ENCODE measurements at regions not wholly inside any gene's neighbourhood (a gene's known extent, or its start where the extent isn't known, plus 50 kb on each side); places are given as distances from the start of the nearest gene placed in this dataset.

DNA sequence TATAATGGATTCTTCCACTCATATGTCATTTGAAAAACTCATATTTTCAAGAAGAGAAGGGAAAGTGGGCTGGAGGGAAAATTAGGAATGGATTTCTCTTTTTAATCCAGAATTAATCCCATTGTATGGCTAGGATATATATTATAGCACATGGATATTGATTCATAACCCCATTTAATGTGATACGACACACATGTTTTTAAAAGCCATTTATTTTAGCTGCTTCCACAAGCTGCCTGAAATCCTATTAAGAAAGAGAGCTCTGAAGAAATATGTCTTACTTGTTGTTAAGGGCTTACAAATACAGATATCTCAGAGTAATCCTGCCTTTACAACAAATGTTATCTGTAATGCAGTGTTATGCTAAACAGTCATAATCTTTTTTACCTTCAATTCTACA lies 598.6 kb downstream of the AMY1C start:
- H3K9me3 ChIP-seq (ENCODE audit: low read depth): no peaks in the 10 kb centered on the region
- H3K27me3 ChIP-seq: no peaks in the 10 kb centered on the region
- H3K4me1 ChIP-seq (ENCODE audit: low read depth): no peaks in the 10 kb centered on the region
- DNase-seq (ENCODE audit: low read depth in 1 of 2, low spot score in 1 of 2): no peak
- H3K36me3 ChIP-seq: no peaks in the 10 kb centered on the region
- no peak overlapping the region for H3K4me3 ChIP-seq
- H3K27ac ChIP-seq: no peak overlapping the region
- TF ChIP-seq, protein P1, sequence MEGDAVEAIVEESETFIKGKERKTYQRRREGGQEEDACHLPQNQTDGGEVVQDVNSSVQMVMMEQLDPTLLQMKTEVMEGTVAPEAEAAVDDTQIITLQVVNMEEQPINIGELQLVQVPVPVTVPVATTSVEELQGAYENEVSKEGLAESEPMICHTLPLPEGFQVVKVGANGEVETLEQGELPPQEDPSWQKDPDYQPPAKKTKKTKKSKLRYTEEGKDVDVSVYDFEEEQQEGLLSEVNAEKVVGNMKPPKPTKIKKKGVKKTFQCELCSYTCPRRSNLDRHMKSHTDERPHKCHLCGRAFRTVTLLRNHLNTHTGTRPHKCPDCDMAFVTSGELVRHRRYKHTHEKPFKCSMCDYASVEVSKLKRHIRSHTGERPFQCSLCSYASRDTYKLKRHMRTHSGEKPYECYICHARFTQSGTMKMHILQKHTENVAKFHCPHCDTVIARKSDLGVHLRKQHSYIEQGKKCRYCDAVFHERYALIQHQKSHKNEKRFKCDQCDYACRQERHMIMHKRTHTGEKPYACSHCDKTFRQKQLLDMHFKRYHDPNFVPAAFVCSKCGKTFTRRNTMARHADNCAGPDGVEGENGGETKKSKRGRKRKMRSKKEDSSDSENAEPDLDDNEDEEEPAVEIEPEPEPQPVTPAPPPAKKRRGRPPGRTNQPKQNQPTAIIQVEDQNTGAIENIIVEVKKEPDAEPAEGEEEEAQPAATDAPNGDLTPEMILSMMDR (IDR thresholded peaks at IDR 0.05; ENCODE audit: low read depth, low read length): no peak

DNA sequence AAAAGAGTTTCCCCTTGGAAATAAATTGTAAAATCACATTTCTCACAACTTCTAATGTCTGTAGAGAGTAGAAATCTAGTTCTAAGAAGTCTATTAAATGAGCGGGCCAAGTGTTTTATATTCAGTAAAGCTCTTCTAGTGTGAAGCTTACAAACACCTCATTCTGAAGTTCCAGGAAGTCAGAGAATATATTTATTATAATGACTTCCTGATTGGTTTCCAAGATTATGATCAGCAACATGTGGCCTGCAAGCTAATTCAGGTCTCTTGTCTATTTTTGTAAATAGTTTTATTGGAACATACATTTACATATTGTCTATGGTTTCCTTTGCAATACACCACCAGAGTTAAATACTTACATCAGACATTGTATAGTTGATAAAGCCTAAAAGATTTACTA lies 603.9 kb downstream of the AMY1C start:
- H3K4me1 ChIP-seq (ENCODE audit: low read depth): peaks cover 2% of the 10 kb centered on the region
- H3K36me3 ChIP-seq: no peaks in the 10 kb centered on the region
- H3K27me3 ChIP-seq: no peaks in the 10 kb centered on the region
- DNase-seq (ENCODE audit: low read depth in 1 of 2, low spot score in 1 of 2): no peak
- no peak overlapping the region for H3K4me3 ChIP-seq
- H3K9me3 ChIP-seq (ENCODE audit: low read depth): no peaks in the 10 kb centered on the region
- TF ChIP-seq, protein P1 (IDR thresholded peaks at IDR 0.05; ENCODE audit: low read depth, low read length): no peak
- H3K27ac ChIP-seq: no peak overlapping the region

DNA sequence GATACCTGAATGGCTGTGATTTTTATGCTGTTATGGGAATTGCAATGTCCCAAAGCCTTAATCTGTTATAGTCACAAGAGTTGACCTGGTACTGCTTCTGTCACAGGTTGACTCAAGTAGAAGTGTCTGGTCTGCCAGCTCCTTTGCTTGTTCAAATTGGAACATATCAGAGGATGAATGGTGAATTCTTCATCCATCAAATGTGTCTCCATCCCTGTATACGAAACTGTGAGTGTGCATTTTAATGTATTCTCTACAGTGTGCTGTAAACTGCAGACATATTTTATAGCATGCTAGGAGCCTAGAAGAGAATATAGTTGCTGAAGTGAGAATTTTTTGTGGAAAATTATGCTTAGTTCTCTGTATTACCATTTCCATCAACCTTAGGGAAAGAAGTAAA lies 608.4 kb downstream of the AMY1C start:
- no peaks in the 10 kb centered on the region for H3K9me3 ChIP-seq (ENCODE audit: low read depth)
- H3K27ac ChIP-seq: no peak overlapping the region
- peaks cover 15% of the 10 kb centered on the region for H3K4me1 ChIP-seq (ENCODE audit: low read depth)
- H3K27me3 ChIP-seq: no peaks in the 10 kb centered on the region
- H3K4me3 ChIP-seq: no peak overlapping the region
- H3K36me3 ChIP-seq: no peaks in the 10 kb centered on the region
- DNase-seq (ENCODE audit: low read depth in 1 of 2, low spot score in 1 of 2): no peak
- TF ChIP-seq, protein P1 (IDR thresholded peaks at IDR 0.05; ENCODE audit: low read depth, low read length): no peak

- Histone ChIP-seq H3K4me3 (no peak overlapping the region), H3K36me3 (no peaks in the 10 kb centered on the region)
- TF ChIP-seq, protein P1 (IDR thresholded peaks at IDR 0.05; ENCODE audit: low read depth, low read length): no peak
Observed at GRCh38 chr1:104358621-104359020, 608.9 kb downstream of the AMY1C start.

GRCh38 chr1:104378414-104378813 lies 628.7 kb downstream of the AMY1C start:
- H3K9me3 ChIP-seq (ENCODE audit: low read depth): no peaks in the 10 kb centered on the region
- TF ChIP-seq, protein P1 (IDR thresholded peaks at IDR 0.05; ENCODE audit: low read depth, low read length): no peak
- H3K36me3 ChIP-seq: no peaks in the 10 kb centered on the region
- H3K27ac ChIP-seq: no peak overlapping the region
- no peak for DNase-seq (ENCODE audit: low read depth in 1 of 2, low spot score in 1 of 2)
- H3K27me3 ChIP-seq: no peaks in the 10 kb centered on the region
- no peak overlapping the region for H3K4me3 ChIP-seq
- H3K4me1 ChIP-seq (ENCODE audit: low read depth): no peaks in the 10 kb centered on the region

More at GRCh38 chr1:104358621-104359020, 608.9 kb downstream of the AMY1C start:
- no peak for DNase-seq (ENCODE audit: low read depth in 1 of 2, low spot score in 1 of 2)
- Histone ChIP-seq H3K27me3 (no peaks in the 10 kb centered on the region), H3K27ac (no peak overlapping the region), H3K4me1 (ENCODE audit: low read depth) (peaks cover 15% of the 10 kb centered on the region), H3K9me3 (ENCODE audit: low read depth) (no peaks in the 10 kb centered on the region)

DNA sequence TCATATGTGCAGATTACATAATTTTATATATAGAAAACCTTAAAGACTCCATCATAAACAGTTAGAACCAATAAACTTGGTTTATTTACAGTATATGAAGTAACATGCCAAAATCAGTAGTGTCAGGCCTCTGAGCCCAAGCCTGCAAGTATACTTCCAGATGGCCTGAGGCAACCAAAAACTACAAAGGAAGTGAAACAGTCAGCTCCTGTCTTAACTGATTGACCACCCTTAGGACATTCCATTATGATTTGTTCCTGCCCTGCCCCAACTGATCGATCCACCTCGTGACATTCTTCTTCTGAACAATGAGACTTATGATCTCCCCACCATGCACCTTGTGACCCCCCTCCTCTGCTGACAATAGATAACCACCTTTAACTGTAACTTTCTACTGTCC lies 630.3 kb downstream of the AMY1C start:
- no peak for DNase-seq (ENCODE audit: low read depth in 1 of 2, low spot score in 1 of 2)
- TF ChIP-seq, protein P1 (IDR thresholded peaks at IDR 0.05; ENCODE audit: low read depth, low read length): no peak
- Histone ChIP-seq H3K4me3 (no peak overlapping the region), H3K36me3 (no peaks in the 10 kb centered on the region), H3K9me3 (ENCODE audit: low read depth) (no peaks in the 10 kb centered on the region), H3K27me3 (no peaks in the 10 kb centered on the region), H3K4me1 (ENCODE audit: low read depth) (no peaks in the 10 kb centered on the region), H3K27ac (no peak overlapping the region)

Data from cardiac muscle cell (in vitro differentiated cells and primary cell).